Stimulated activated CD4-positive, alpha-beta T cell treated with anti-CD3 and anti-CD28 coated beads, Interleukin-1b, Interleukin-23, amount 100 ng/mL, for 24 hours (primary cell): ENCODE measurements at regions not wholly inside any gene's neighbourhood (a gene's known extent, or its start where the extent isn't known, plus 50 kb on each side); places are given as distances from the start of the nearest gene placed in this dataset.

ENCODE experiments used
- DNase-seq, 4 experiments: peaks; one replicate each; pipeline ENCODE4 v3.0.0-alpha.2; 2020; ENCODE audit warnings: low read depth in 4 of 4, low spot score in 1 of 4

GRCh38 chrX:109842611-109843010, 109.6 kb upstream of the ACSL4 start:
- no peak for DNase-seq

- DNase-seq: no peak
Measured at GRCh38 chrX:109843963-109844751, 111.1 kb upstream of the ACSL4 start.

DNA sequence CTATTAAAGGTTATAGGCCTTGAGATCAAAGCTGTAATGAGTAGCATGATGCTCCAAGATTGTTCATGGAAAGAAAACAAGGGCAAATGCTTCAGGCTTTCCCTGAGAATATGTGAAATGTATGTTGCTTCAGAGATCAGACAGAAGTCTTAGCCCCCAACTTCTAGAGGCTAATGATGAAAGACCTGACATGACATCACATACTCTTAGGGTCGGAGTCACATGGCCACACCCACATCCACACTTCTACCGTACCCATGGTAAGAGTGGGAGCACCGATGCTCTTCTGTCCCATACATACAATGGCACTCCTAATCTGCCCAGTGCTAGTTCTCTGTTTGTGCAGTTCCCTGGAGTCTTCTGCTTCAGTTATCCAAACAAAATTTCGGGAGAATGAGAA, 111.9 kb upstream of the ACSL4 start:
- DNase-seq: no peak

- DNase-seq: no peak
Measured at GRCh38 chrX:109845996-109846395, 112.9 kb upstream of the ACSL4 start.

- DNase-seq: no peak
Measured at GRCh38 chrX:109847257-109848187, 114.5 kb upstream of the ACSL4 start.

- no peak for DNase-seq
Measured at GRCh38 chrX:109848461-109849050, 115.5 kb upstream of the ACSL4 start.

GRCh38 chrX:109854096-109854495, 121.0 kb upstream of the ACSL4 start:
- DNase-seq: no peak

- no peak for DNase-seq
Measured at GRCh38 chrX:109855501-109855900, 122.4 kb upstream of the ACSL4 start.

DNA sequence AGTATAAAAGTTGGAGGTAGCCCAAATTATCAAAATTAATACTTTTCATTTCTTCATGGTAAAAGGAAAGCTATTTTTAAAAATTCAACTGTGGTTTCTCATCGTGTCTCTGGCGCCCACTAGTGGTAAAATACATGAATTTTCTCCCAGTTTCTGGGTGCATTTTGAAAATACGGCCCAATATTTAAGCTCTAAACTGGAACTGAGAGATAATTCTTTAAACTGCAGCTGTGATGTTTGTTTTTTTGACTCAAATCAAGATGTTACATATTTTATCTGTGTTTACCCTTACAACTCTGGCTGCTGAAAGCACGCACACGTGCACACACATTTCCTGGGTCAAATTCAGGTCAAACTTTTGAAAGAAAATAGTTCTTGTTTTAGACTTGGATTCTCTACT, 123.9 kb upstream of the ACSL4 start:
- no peak for DNase-seq

DNA sequence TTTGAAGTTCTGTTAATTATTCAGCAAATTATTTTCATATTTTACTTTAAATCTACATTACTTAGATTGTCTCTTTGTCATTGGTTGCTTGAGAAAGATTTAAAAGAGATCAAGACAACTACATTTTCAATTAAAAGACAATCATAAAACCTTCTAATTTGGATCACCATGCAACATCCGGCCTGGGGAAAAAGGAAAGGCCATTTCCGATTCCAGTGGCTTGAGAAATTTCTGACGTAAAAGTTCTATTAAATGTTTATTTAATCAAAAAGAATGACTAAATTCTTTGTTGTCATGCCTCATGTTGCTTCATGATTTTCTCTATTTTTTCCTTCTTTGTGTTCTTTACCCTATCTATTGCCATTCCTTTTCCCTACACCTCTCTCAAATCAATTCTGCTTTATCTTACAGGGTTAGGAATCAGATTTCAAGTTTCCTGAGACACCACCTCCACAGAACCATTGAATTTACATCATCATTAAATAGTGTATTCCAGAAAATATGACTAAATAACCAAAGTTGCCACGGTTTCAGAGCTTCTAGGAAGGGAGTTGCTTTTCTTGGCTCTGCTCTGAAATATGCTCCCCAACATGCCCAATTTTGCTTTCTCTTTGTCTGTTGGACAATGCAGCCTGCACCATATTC, 124.6 kb upstream of the ACSL4 start:
- DNase-seq: no peak

GRCh38 chrX:109858602-109859341, 125.7 kb upstream of the ACSL4 start:
- DNase-seq: no peak

DNA sequence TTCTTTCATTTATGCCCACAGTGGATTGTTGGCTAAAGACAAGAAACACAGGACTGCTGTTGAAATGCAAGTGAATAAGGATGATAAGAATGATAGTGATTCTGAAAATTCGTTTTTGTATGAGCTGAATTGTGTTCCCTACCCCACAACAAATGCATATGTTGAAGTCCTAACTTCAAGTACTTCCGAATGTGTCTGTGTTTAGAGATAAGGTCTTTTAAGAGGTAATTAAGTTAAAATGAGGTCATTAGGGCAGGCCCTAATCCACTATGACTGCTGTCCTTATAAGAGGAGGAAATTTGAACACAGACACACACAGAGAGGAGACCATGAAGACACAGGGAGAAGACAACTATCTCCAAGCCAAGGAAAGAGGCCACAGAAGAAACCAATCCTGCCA, 126.6 kb upstream of the ACSL4 start:
- no peak for DNase-seq

DNA sequence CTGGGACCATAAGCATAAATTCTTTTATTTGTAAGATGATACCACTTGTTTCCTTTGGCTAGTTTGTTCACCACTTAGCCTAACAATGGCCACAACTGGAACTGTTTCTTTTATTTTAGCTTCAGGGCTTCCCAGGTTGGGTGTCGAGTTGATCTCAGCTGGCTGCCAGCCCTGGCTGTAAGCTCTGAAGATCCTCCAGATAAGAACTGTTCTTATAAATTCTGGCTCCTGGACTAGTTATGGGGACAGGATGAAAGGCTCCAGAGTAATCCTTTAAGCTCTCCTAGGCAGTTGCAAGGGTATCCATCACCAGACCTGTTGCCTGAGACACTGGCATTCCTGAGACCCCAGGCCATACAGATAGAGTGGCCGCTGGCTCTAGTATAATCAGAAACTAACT, 129.4 kb upstream of the ACSL4 start:
- DNase-seq: no peak

DNA sequence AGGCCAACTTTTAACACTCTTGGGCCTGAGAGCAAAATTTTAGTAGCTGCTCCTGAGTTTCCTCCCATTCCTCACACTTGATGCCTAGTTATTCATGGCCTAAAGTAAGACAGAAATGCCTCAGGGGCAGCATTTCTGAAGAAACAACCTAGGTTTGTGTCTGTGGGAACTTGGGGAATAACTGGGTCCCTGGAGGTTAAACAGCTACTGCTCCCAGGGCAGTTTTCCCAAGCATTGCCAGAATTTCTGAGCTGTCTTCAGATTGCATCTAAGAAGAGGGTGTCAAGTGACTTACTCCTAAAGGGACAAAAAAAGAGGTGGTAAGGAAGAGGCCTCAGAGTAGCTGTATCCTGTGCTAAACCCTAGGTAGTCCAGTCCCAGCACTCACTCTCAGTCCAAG, 130.8 kb upstream of the ACSL4 start:
- DNase-seq: no peak

DNA sequence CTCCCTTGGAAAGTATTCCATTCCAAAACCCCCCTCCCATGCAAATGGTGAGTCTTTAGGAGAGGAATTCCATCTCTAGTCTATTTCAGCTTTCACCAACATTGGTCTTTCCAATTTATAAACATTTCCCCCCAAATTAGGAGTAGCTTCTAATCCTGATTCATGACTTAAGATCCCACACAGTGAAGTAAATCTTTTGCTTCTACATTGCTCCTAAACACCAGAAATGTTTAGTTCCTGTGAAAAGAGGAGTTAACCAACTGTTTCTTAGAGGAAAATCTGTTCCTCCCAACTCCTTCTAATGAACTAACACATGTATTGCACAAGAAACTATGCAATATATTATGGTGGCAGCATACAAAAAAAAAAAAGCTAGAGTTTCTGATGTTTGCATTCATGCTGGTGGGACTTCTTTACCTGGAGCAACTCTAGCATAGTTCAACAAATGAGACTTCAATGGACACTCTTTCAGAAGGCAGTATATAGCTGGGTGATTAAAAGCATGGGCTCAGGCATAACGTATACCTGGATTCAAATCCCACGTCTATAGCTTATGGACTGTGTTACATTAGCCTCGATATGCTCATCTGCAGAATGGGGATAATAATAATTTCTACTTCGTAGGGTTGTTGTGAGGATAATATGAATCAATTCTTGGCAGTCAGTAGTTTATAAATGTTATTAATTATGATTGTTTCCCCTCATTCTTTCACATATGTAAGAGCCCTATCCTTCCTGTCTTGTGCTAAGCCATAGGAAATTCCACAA, 131.6 kb upstream of the TMEM164 start:
- no peak for DNase-seq

- DNase-seq: no peak
Measured at GRCh38 chrX:109872021-109872732, 130.7 kb upstream of the TMEM164 start.

DNA sequence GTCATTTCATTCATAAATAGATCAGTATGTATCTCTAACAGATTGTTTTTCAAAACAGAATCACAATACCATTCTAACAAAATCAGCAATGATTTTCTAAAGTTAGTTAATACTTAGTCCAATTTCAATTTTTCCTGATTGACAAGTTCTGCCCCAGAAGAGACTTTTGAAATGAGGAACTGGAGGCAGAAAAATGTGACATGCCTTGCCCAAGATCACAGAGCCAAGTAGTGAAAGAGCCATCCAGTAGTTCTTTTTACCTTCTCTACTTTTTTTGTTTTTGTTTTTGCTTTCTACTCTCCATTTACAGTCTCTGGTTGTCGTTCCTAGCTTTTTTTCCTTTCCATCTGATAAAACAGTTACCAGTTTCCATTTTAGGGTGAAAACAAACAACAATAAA, 129.3 kb upstream of the TMEM164 start:
- no peak for DNase-seq

- no peak for DNase-seq
Measured at GRCh38 chrX:109873983-109874382, 128.9 kb upstream of the TMEM164 start.

DNA sequence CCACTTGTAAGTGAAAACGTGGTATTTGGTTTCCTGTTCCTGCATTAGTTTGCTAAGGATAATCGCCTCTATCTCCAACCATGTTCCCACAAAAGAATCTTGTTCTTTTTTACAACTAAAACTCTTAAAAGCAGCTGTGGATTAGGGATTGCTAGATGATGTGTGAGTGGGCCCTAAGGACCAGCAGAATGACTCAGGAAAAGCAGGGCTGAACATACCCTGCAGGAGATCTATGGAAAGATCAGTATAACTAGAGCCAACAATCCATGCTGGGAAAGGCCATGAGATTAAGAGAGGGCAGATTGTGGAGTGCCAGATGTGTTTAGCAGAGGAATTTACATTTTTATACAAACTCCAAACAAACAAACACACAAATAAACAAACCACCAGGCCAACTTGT, 128.4 kb upstream of the TMEM164 start:
- no peak for DNase-seq
